WI38 (cell line): ENCODE measurements at regions not wholly inside any gene's neighbourhood (a gene's known extent, or its start where the extent isn't known, plus 50 kb on each side); places are given as distances from the start of the nearest gene placed in this dataset.

ENCODE experiments used
- H3K4me3 ChIP-seq: 2 replicates; pipeline ENCODE4 v1.5.1; 2011; ENCODE audit warnings: low read depth, mild to moderate bottlenecking, control low read depth, low read length
- CTCF ChIP-seq: IDR thresholded peaks from 2 replicates; pipeline ENCODE4 v1.5.1; 2012; ENCODE audit warnings: low read depth, mild to moderate bottlenecking, control low read depth, low read length

DNA sequence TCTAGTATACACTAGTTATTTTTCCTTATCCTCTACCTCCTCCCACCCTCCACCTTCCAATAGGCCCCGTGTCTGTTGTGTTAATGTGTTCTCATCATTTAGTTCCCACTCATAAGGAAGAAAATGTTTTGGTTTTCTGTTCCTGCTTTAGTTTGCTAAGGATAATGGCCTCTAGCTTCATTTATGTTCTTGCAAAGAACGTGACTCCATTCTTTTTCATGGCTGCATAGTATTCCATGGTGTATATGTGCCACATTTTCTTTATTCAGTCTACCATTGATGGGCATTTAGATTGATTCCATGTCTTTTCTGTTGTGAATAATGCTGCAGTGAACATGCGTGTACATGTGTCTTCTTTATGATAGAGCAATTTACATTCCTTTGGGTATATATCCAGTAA lies 146.5 kb upstream of the GAS1 start:
- no peak overlapping the region for H3K4me3 ChIP-seq
- TF ChIP-seq CTCF: no peak

GRCh38 chr9:87095951-87096350 lies 148.6 kb upstream of the GAS1 start:
- no peak for TF ChIP-seq CTCF
- no peak overlapping the region for H3K4me3 ChIP-seq

- TF ChIP-seq CTCF: no peak
- H3K4me3 ChIP-seq: no peak overlapping the region
Measured at GRCh38 chr9:87096506-87096905, 149.2 kb upstream of the GAS1 start.

DNA sequence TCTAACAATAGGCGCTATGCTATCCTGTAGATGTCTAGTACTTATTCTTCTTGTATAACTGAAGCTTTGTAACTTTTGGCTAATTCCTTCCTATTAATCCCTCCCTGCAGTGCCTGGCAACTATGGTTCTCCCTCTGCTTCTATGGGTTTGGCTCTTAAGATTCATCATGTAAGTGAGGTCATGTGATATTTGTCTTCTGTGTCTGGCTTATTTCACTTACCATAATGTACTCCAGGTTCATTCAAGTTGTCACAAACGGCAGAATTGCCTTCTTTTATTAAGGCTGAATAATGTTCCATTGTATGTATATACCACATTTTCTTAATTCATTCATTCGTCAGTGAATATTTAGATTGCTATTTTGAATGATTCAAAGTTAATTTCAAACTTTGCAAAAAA lies 149.9 kb upstream of the GAS1 start:
- no peak for TF ChIP-seq CTCF
- H3K4me3 ChIP-seq: no peak overlapping the region

- no peak for TF ChIP-seq CTCF
- no peak overlapping the region for H3K4me3 ChIP-seq
Measured at GRCh38 chr9:87099407-87099806, 152.1 kb upstream of the GAS1 start.

- no peak for TF ChIP-seq CTCF
- no peak overlapping the region for H3K4me3 ChIP-seq
Measured at GRCh38 chr9:87100001-87100400, 152.7 kb upstream of the GAS1 start.

GRCh38 chr9:87102126-87102525 lies 154.8 kb upstream of the GAS1 start:
- no peak for TF ChIP-seq CTCF
- H3K4me3 ChIP-seq: no peak overlapping the region
